Right lobe of liver (tissue), 4 donors: ENCODE measurements at regions not wholly inside any gene's neighbourhood (a gene's known extent, or its start where the extent isn't known, plus 50 kb on each side); places are given as distances from the start of the nearest gene placed in this dataset.

Experiments
- POLR2A ChIP-seq: fragments of 450-650 bp; IDR thresholded peaks from one replicate; pipeline ENCODE4 v1.6.1; 2017; ENCODE audit warnings: antibody characterized with exemption, mild to moderate bottlenecking
- TF ChIP-seq, protein P1 (sequence below), 4 donors: fragments of 200-600 bp in 3 of 4; fragments of 450-650 bp in 1 of 4; IDR thresholded peaks; one replicate each; pipeline versions ENCODE4 v1.5.1 to v1.8.0; 2016 to 2022; ENCODE audit warnings: antibody characterized with exemption in 4 of 4, mild to moderate bottlenecking in 2 of 4
- donor health status: DM: no; HTN: no; CAD: no.
- donor health status: DM: no; HTN: no; CAD: no.
- donor health status: DM: no; HTN: yes; CAD: no.

DNA sequence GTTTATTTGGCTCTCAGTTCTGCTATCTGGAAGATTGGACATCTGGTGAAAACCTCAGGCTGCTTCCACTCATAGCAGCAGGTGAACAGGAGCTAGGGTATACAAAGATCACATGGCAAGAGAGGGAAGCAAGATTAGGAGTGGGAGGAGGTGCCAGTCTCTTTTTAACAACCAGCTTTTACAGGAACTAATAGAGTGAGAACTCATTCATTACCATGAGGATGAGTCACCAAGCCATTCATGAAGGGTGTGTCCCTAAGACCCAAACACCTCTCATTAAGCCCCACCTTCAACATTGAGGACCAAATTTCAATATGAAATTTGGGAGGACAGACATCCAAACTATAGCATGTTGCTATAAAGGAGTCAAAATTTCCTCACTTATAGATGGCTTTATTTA lies 85.4 kb upstream of the HCRTR2 start:
- TF ChIP-seq, protein P1, sequence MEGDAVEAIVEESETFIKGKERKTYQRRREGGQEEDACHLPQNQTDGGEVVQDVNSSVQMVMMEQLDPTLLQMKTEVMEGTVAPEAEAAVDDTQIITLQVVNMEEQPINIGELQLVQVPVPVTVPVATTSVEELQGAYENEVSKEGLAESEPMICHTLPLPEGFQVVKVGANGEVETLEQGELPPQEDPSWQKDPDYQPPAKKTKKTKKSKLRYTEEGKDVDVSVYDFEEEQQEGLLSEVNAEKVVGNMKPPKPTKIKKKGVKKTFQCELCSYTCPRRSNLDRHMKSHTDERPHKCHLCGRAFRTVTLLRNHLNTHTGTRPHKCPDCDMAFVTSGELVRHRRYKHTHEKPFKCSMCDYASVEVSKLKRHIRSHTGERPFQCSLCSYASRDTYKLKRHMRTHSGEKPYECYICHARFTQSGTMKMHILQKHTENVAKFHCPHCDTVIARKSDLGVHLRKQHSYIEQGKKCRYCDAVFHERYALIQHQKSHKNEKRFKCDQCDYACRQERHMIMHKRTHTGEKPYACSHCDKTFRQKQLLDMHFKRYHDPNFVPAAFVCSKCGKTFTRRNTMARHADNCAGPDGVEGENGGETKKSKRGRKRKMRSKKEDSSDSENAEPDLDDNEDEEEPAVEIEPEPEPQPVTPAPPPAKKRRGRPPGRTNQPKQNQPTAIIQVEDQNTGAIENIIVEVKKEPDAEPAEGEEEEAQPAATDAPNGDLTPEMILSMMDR (IDR thresholded peaks at IDR 0.05) = no peak
- no peak for TF ChIP-seq POLR2A
